ENCODE measurements at regions not wholly inside any gene's neighbourhood (a gene's known extent, or its start where the extent isn't known, plus 50 kb on each side); places are given as distances from the start of the nearest gene placed in this dataset.

GRCh38 chr4:165627548-165627947 is 245.5 kb upstream of the TLL1 start:
- no peak for TF ChIP-seq EZH2phosphoT487 (IDR thresholded peaks at IDR 0.05; ENCODE audit: insufficient read depth, low read depth)
- no peak for TF ChIP-seq EZH2 (IDR thresholded peaks at IDR 0.05; ENCODE audit: insufficient read depth, poor library complexity, severe bottlenecking)
